ENCODE measurements at regions not wholly inside any gene's neighbourhood (a gene's known extent, or its start where the extent isn't known, plus 50 kb on each side); places are given as distances from the start of the nearest gene placed in this dataset.
"Not testable (repeated sequence)": the region's sequence is repeated elsewhere in the genome, so short reads cannot be mapped to it uniquely, and the experiment has no call there.

DNA sequence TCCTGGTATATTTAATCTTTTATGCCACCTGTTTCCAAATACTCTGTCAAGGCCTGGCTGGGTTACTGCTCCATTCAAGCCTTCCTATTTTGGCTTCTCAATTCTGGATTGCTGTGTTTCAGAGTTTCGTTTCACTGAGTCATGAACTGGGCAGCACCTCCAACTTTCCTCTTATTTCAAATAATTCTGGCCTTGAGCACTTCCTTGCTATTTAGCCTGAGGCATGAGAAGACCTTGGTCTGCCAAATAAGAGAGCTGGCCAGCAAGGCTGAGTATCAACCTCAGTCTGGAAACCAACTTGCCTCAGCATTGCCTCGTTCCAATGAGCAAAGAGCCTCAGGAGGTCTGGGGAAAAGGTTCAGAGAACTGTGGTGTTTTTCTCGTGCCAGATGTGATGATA, 66.6 kb downstream of the TNFAIP3 start:
- H3K27ac Mint-ChIP-seq, result no peak overlapping the region
- H3K4me3 Mint-ChIP-seq, result no peak overlapping the region
- H3K36me3 Mint-ChIP-seq, result peaks cover 1 to 4% of the 10 kb centered on the region in 2 donors
- CTCF ChIA-PET (ENCODE audit: partially characterized antibody), result interaction anchor here (1.0 to 3.2 kb wide), 4 partner anchors 9 to 227 kb away, joined by 3 to 23 read pairs (median 3); no protein-coding TSS in a partner anchor
- intact Hi-C loops (cut with micrococcal nuclease), result no loop called here
- peaks cover 0 to 22% (median 10%) of the 10 kb centered on the region in 8 donors for H3K9me3 Mint-ChIP-seq
- DNase-seq, result no peak
- H3K27ac ChIP-seq (ENCODE audit: low read depth, low read length), result no peak overlapping the region
- H3K9me3 ChIP-seq (ENCODE audit: control insufficient read depth in 1 of 2, low read length in 2 of 2), result no peaks in the 10 kb centered on the region
- H3K27me3 ChIP-seq (ENCODE audit: insufficient read depth, low read length), result no peaks in the 10 kb centered on the region
- H3K4me1 ChIP-seq (ENCODE audit: insufficient read depth, low read length), result peaks cover 3% of the 10 kb centered on the region
- no peak overlapping the region for H3K4me3 ChIP-seq (ENCODE audit: low read length in 2 of 2)
- H3K4me1 Mint-ChIP-seq, result peaks cover 1 to 2% (median 2%) of the 10 kb centered on the region in 4 donors
- H3K36me3 ChIP-seq (ENCODE audit: insufficient read depth, low read length), result no peaks in the 10 kb centered on the region
- POLR2A ChIA-PET (ENCODE audit: partially characterized antibody), result no interaction called here
- no peaks in the 10 kb centered on the region for H3K27me3 Mint-ChIP-seq

- POLR2A ChIA-PET (ENCODE audit: partially characterized antibody), result no interaction called here
- Histone ChIP-seq H3K36me3 (ENCODE audit: insufficient read depth, low read length) (no peaks in the 10 kb centered on the region), H3K9me3 (ENCODE audit: control insufficient read depth in 1 of 2, low read length in 2 of 2) (no peaks in the 10 kb centered on the region), H3K27ac (ENCODE audit: low read depth, low read length) (no peak overlapping the region), H3K27me3 (ENCODE audit: insufficient read depth, low read length) (no peaks in the 10 kb centered on the region), H3K4me1 (ENCODE audit: insufficient read depth, low read length) (no peaks in the 10 kb centered on the region), H3K4me3 (ENCODE audit: low read length in 2 of 2) (no peak overlapping the region)
- Mint-ChIP-seq H3K4me3 (no peak overlapping the region), H3K27ac (no peak overlapping the region), H3K4me1 (peaks cover 1 to 9% (median 7%) of the 10 kb centered on the region in 4 donors), H3K27me3 (no peaks in the 10 kb centered on the region), H3K36me3 (peaks cover 1 to 8% of the 10 kb centered on the region in 2 donors), H3K9me3 (peaks cover 0 to 22% (median 15%) of the 10 kb centered on the region in 8 donors)
- intact Hi-C loops (cut with micrococcal nuclease), result no loop called here
- CTCF ChIA-PET (ENCODE audit: partially characterized antibody), result interaction anchor here (0.6 to 3.2 kb wide), 2 partner anchors 8 to 71 kb away, joined by 3 to 23 read pairs; no protein-coding TSS in a partner anchor
- DNase-seq, result no peak
Observed at GRCh38 chr6:137936798-137937197, 69.7 kb downstream of the TNFAIP3 start.

DNA sequence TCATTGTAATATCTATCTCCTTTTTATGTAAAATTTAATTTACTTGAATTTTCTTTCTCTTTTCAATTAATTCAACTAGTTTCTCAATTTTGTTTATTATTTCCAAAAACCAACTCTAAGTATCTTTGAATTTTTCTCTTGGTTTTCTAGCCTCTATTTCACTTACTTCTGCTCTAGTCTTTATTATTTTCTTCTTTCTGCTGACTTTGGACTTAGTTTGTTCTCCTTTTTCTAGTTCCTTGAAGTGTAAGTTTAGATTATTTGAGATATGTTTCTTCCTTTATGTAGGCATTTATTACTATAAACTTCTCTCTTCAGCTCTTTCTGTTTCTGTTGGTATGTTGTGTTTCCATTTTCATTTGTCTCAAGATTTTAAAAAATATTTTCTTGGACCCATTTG, 70.8 kb downstream of the TNFAIP3 start:
- H3K4me1 ChIP-seq (ENCODE audit: insufficient read depth, low read length), result no peaks in the 10 kb centered on the region
- Mint-ChIP-seq H3K36me3 (peaks cover 1 to 8% of the 10 kb centered on the region in 2 donors), H3K4me3 (no peak overlapping the region), H3K9me3 (peaks cover 0 to 22% (median 15%) of the 10 kb centered on the region in 8 donors), H3K27me3 (no peaks in the 10 kb centered on the region), H3K27ac (peak overlapping the region in 1 of 7 donors; percentile 54), H3K4me1 (peaks cover 1 to 9% (median 7%) of the 10 kb centered on the region in 4 donors)
- ChIA-PET CTCF (ENCODE audit: partially characterized antibody) (no interaction called here), POLR2A (ENCODE audit: partially characterized antibody) (no interaction called here)
- DNase-seq, result no peak
- intact Hi-C loops (cut with micrococcal nuclease), result no loop called here
- no peak overlapping the region for H3K4me3 ChIP-seq (ENCODE audit: low read length in 2 of 2)
- H3K9me3 ChIP-seq (ENCODE audit: control insufficient read depth in 1 of 2, low read length in 2 of 2), result no peaks in the 10 kb centered on the region
- H3K27me3 ChIP-seq (ENCODE audit: insufficient read depth, low read length), result no peaks in the 10 kb centered on the region
- no peaks in the 10 kb centered on the region for H3K36me3 ChIP-seq (ENCODE audit: insufficient read depth, low read length)
- H3K27ac ChIP-seq (ENCODE audit: low read depth, low read length), result no peak overlapping the region

DNA sequence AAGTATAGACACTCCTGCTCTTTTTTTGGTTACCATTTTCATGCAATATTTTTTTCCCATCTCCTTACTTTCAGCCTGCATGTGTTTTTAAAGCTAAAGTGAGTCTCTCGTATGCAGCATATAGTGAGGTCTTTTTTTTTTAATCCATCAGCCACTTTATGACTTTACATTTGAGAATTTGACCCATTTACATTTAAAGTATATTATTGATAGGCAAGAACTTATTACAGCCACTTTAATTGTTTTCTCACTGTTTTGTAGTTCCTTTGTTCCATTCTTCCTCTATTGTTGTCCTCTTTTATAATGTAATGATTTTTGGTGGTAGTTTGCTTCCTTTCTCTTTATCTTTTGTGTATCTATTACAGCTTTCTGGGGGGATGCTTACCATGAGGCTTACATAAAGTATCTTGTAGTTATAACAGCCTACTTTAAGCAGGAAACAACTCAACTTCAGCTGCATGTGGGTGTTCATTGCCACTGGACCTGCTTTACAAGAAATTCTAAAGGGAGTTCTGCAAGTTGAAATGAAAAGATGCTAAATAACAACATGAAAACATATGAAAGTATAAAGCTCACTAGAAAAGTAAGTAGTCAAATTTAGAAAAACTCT, 71.8 kb downstream of the TNFAIP3 start:
- CTCF ChIA-PET (ENCODE audit: partially characterized antibody), result interaction anchor here (0.9 to 3.4 kb wide), 15 partner anchors 11 to 240 kb away, joined by 3 to 20 read pairs (median 4); partner anchors contain the start of gene TNFAIP3
- Histone ChIP-seq H3K27me3 (ENCODE audit: insufficient read depth, low read length) (no peaks in the 10 kb centered on the region), H3K4me1 (ENCODE audit: insufficient read depth, low read length) (no peaks in the 10 kb centered on the region), H3K27ac (ENCODE audit: low read depth, low read length) (no peak overlapping the region), H3K36me3 (ENCODE audit: insufficient read depth, low read length) (no peaks in the 10 kb centered on the region), H3K9me3 (ENCODE audit: control insufficient read depth in 1 of 2, low read length in 2 of 2) (no peaks in the 10 kb centered on the region), H3K4me3 (ENCODE audit: low read length in 2 of 2) (no peak overlapping the region)
- Mint-ChIP-seq H3K27me3 (no peaks in the 10 kb centered on the region), H3K4me1 (peaks cover 1 to 9% (median 7%) of the 10 kb centered on the region in 4 donors), H3K4me3 (no peak overlapping the region), H3K27ac (peak overlapping the region in 1 of 7 donors; percentile 8), H3K9me3 (peaks cover 0 to 22% (median 15%) of the 10 kb centered on the region in 8 donors), H3K36me3 (peaks cover 1 to 8% of the 10 kb centered on the region in 2 donors)
- no peak for DNase-seq
- intact Hi-C loops (cut with micrococcal nuclease), result no loop called here
- POLR2A ChIA-PET (ENCODE audit: partially characterized antibody), result interaction anchor here (0.8 to 2.6 kb wide), 2 partner anchors 140 to 223 kb away, joined by 3 to 10 read pairs; no protein-coding TSS in a partner anchor

DNA sequence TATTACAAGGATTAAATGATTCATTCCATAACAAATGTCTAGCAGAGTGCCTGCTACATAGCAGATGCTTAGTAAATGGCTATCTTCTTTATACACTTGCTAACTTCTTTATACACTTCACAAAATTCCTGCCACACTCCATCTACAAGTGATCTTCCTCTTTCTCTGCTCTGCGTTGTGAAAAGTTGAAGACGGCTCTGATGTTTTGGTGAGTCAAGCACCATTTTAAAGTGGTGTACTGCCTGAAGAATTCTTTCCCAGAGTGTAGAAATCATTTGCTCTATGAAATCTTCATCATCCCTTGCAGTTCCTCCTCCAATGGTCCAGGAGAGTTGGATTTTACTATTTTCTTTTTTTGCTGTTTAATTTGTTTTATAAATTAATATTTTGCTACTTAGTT, 74.9 kb downstream of the TNFAIP3 start:
- intact Hi-C loops (cut with micrococcal nuclease), result no loop called here
- H3K9me3 ChIP-seq (ENCODE audit: control insufficient read depth in 1 of 2, low read length in 2 of 2), result no peaks in the 10 kb centered on the region
- Mint-ChIP-seq H3K9me3 (peaks cover 0 to 14% (median 11%) of the 10 kb centered on the region in 8 donors), H3K27ac (no peak overlapping the region), H3K4me1 (peaks cover 6 to 17% (median 14%) of the 10 kb centered on the region in 4 donors), H3K4me3 (no peak overlapping the region), H3K27me3 (no peaks in the 10 kb centered on the region), H3K36me3 (peaks cover 0 to 8% of the 10 kb centered on the region in 2 donors)
- H3K36me3 ChIP-seq (ENCODE audit: insufficient read depth, low read length), result no peaks in the 10 kb centered on the region
- H3K4me1 ChIP-seq (ENCODE audit: insufficient read depth, low read length), result peaks cover 8% of the 10 kb centered on the region
- POLR2A ChIA-PET (ENCODE audit: partially characterized antibody), result interaction anchor here (1.2 kb wide), 1 partner anchor 8 kb away, joined by 3 read pairs; no protein-coding TSS in a partner anchor
- DNase-seq, result no peak
- H3K27me3 ChIP-seq (ENCODE audit: insufficient read depth, low read length), result no peaks in the 10 kb centered on the region
- CTCF ChIA-PET (ENCODE audit: partially characterized antibody), result interaction anchor here (1.6 to 9.8 kb wide), 4 partner anchors 7 to 234 kb away, joined by 3 to 122 read pairs (median 11); no protein-coding TSS in a partner anchor
- no peak overlapping the region for H3K4me3 ChIP-seq (ENCODE audit: low read length in 2 of 2)
- H3K27ac ChIP-seq (ENCODE audit: low read depth, low read length), result no peak overlapping the region

GRCh38 chr6:137942736-137943135, 75.7 kb downstream of the TNFAIP3 start:
- H3K27me3 Mint-ChIP-seq, result no peaks in the 10 kb centered on the region
- H3K36me3 Mint-ChIP-seq, result peaks cover 0 to 8% of the 10 kb centered on the region in 2 donors
- no peaks in the 10 kb centered on the region for H3K36me3 ChIP-seq (ENCODE audit: insufficient read depth, low read length)
- H3K4me3 Mint-ChIP-seq, result no peak overlapping the region
- peak overlapping the region in 1 of 7 donors; percentile 27 for H3K27ac Mint-ChIP-seq
- no peak overlapping the region for H3K27ac ChIP-seq (ENCODE audit: low read depth, low read length)
- no peak for DNase-seq
- ChIA-PET POLR2A (ENCODE audit: partially characterized antibody) (no interaction called here), CTCF (ENCODE audit: partially characterized antibody) (interaction anchor here (1.0 to 9.8 kb wide), 7 partner anchors 8 to 237 kb away, joined by 3 to 122 read pairs (median 4); no protein-coding TSS in a partner anchor)
- peaks cover 6 to 17% (median 14%) of the 10 kb centered on the region in 4 donors for H3K4me1 Mint-ChIP-seq
- no peaks in the 10 kb centered on the region for H3K9me3 ChIP-seq (ENCODE audit: control insufficient read depth in 1 of 2, low read length in 2 of 2)
- peaks cover 8% of the 10 kb centered on the region for H3K4me1 ChIP-seq (ENCODE audit: insufficient read depth, low read length)
- H3K9me3 Mint-ChIP-seq, result peaks cover 0 to 11% (median 8%) of the 10 kb centered on the region in 8 donors
- intact Hi-C loops (cut with micrococcal nuclease), result no loop called here
- no peak overlapping the region for H3K4me3 ChIP-seq (ENCODE audit: low read length in 2 of 2)
- H3K27me3 ChIP-seq (ENCODE audit: insufficient read depth, low read length), result no peaks in the 10 kb centered on the region

DNA sequence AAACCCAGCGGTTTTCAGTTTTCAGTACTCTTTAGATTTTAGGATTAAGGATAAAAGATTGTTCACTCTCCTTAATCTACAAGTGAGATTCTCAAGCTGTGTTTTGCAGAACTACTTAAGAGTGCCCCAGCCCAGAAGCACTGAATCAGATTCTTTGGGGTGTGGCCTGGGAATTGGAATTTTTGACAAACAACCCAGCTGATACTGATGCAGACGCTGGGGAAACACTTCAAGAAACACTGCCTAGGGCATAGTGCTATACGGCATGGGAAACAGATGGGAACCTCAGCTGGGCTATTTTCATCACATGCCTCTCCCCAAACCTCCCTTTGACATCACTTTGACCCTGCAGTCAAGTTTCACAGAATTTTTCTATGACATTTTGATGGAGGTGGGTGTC, 77.3 kb downstream of the TNFAIP3 start:
- H3K4me1 Mint-ChIP-seq, result peaks cover 8 to 19% (median 16%) of the 10 kb centered on the region in 4 donors
- H3K27me3 Mint-ChIP-seq; H3K4me3 ChIP-seq (ENCODE audit: low read length in 2 of 2); intact Hi-C loops (cut with micrococcal nuclease); H3K4me3 Mint-ChIP-seq; H3K27ac ChIP-seq (ENCODE audit: low read depth, low read length); H3K36me3 ChIP-seq (ENCODE audit: insufficient read depth, low read length); H3K36me3 Mint-ChIP-seq; H3K27me3 ChIP-seq (ENCODE audit: insufficient read depth, low read length); H3K9me3 Mint-ChIP-seq; H3K9me3 ChIP-seq (ENCODE audit: control insufficient read depth in 1 of 2, low read length in 2 of 2); DNase-seq: not testable (repeated sequence)
- H3K27ac Mint-ChIP-seq, result peak overlapping the region in 5 of 7 donors; percentile 10 to 67 (median 63)
- ChIA-PET POLR2A (ENCODE audit: partially characterized antibody) (interaction anchor here (1.1 to 2.0 kb wide), 9 partner anchors 31 to 238 kb away, joined by 3 to 12 read pairs (median 6); partner anchors contain the start of gene TNFAIP3), CTCF (ENCODE audit: partially characterized antibody) (interaction anchor here (0.7 to 9.8 kb wide), 43 partner anchors 9 to 897 kb away, joined by 3 to 122 read pairs (median 4); partner anchors contain the start of gene TNFAIP3)
- peaks cover 10% of the 10 kb centered on the region for H3K4me1 ChIP-seq (ENCODE audit: insufficient read depth, low read length)
